H1 (cell line): ENCODE measurements at regions not wholly inside any gene's neighbourhood (a gene's known extent, or its start where the extent isn't known, plus 50 kb on each side); places are given as distances from the start of the nearest gene placed in this dataset.

Experiments
- CBX8 ChIP-seq: fragments of 300-800, 300-1000 bp; sonication (generic); IDR thresholded peaks from 2 replicates; pipeline ENCODE4 v1.7.1; 2016; ENCODE audit warnings: low read depth, low read length, borderline replicate concordance
- FOSL1 ChIP-seq: IDR thresholded peaks from 2 replicates; pipeline ENCODE4 v1.6.1; 2011; ENCODE audit warnings: mild to moderate bottlenecking, low read depth, low read length, moderate library complexity; ENCODE audit not compliant: insufficient read depth
- POLR2A ChIP-seq, 2 experiments: IDR thresholded peaks; 1 replicate in 1 of 2; 2 replicates in 1 of 2; pipeline ENCODE4 v1.6.1; 2011; ENCODE audit warnings: low read depth in 2 of 2, low read length in 2 of 2, mild to moderate bottlenecking in 2 of 2; ENCODE audit errors: control extremely low read depth in 1 of 2
- SP1 ChIP-seq: IDR thresholded peaks from 2 replicates; pipeline ENCODE4 v1.6.1; 2011; ENCODE audit warnings: low read depth, low read length
- TBP ChIP-seq: IDR thresholded peaks from 2 replicates; pipeline ENCODE4 v1.6.1; 2011; ENCODE audit warnings: low read depth, low read length, improper control_type of control experiment

- TF ChIP-seq FOSL1, result no peak
- no peak for TF ChIP-seq POLR2A (IDR thresholded peaks at IDR 0.05; ENCODE audit: control extremely low read depth in 1 of 2, low read depth in 2 of 2, low read length in 2 of 2)
- no peak for TF ChIP-seq SP1
- no peak for TF ChIP-seq TBP
- TF ChIP-seq CBX8, result no peak
Observed at GRCh38 chr16:49204191-49204590, 77.4 kb downstream of the CBLN1 start (continued).
